ENCODE measurements at regions not wholly inside any gene's neighbourhood (a gene's known extent, or its start where the extent isn't known, plus 50 kb on each side); places are given as distances from the start of the nearest gene placed in this dataset.
"Not testable (repeated sequence)": the region's sequence is repeated elsewhere in the genome, so short reads cannot be mapped to it uniquely, and the experiment has no call there.

- BruUV-seq (replicated peaks); CTCF ChIA-PET: not testable (repeated sequence)
Observed at GRCh38 chr17:65301882-65302281, 164.7 kb downstream of the RGS9 start.

More at GRCh38 chr17:65301882-65302281, 164.7 kb downstream of the RGS9 start:
- H3K23ac ChIP-seq (ENCODE audit: low read depth, low read length); H2BK15ac ChIP-seq (ENCODE audit: low read depth, low read length); H4K91ac ChIP-seq (ENCODE audit: insufficient read depth, low read depth, low read length); intact Hi-C loops (cut with micrococcal nuclease); H3K4ac ChIP-seq (ENCODE audit: low read depth, low read length); in situ Hi-C loops (cut with MboI; ENCODE audit: low sequenced_read_pairs); H2BK5ac ChIP-seq (ENCODE audit: low read depth, low read length, poor library complexity, severe bottlenecking); H3K9me3 ChIP-seq (ENCODE audit: control insufficient read depth, insufficient read depth, low read length); H4K8ac ChIP-seq (ENCODE audit: low read depth in 2 of 2, low read length in 2 of 2); H2BK20ac ChIP-seq (ENCODE audit: low read depth, low read length); H2AFZ ChIP-seq (replicated peaks; ENCODE audit: low read length, poor library complexity); H4K5ac ChIP-seq (ENCODE audit: low read depth, low read length); H3K36me3 ChIP-seq (ENCODE audit: control insufficient read depth, insufficient read depth, low read length); H3K56ac ChIP-seq (ENCODE audit: extremely low read depth, insufficient read depth, low read length); H3K79me1 ChIP-seq (ENCODE audit: low read depth in 1 of 2, low read length in 2 of 2); H3K18ac ChIP-seq (ENCODE audit: low read depth, low read length); dilution Hi-C loops (cut with HindIII; ENCODE audit: low sequenced_read_pairs, unreplicated experiment); H3K14ac ChIP-seq (replicated peaks; ENCODE audit: low read depth, low read length); H3K4me2 ChIP-seq (ENCODE audit: low read depth, low read length); H4K20me1 ChIP-seq (ENCODE audit: insufficient read depth, low read length); H3K9me1 ChIP-seq (ENCODE audit: insufficient read depth, low read length); H2AK9ac ChIP-seq (replicated peaks; ENCODE audit: low read depth, low read length, poor library complexity); H3K9ac ChIP-seq (ENCODE audit: low read depth, low read length); DNase-seq; H2BK120ac ChIP-seq (ENCODE audit: low read depth, low read length); POLR2A ChIA-PET (ENCODE audit: unreplicated experiment); H3K27ac ChIP-seq (ENCODE audit: insufficient read depth, low read length); H3K4me1 ChIP-seq (ENCODE audit: control insufficient read depth, insufficient read depth, low read length); ATAC-seq (ENCODE audit: low read depth); H3K27me3 ChIP-seq (ENCODE audit: control insufficient read depth, insufficient read depth, low read length); H3K4me3 ChIP-seq (ENCODE audit: insufficient read depth, low read depth, low read length); H2AK5ac ChIP-seq (ENCODE audit: low read depth, low read length): not testable (repeated sequence)
- WGBS, 2 experiments (ENCODE audit: extremely low coverage in 2 of 2, insufficient read length in 1 of 2), result no CpG with 5 or more reads among the region's 4 CpGs

Data from IMR-90 (cell line).